K562 (cell line): ENCODE measurements at regions not wholly inside any gene's neighbourhood (a gene's known extent, or its start where the extent isn't known, plus 50 kb on each side); places are given as distances from the start of the nearest gene placed in this dataset.

Experiments
- CHD1 ChIP-seq: fragments of 200-600 bp; sonication (generic); IDR thresholded peaks from one replicate; pipeline ENCODE4 v1.6.1; 2012; ENCODE audit warnings: mild to moderate bottlenecking, moderate library complexity, low read length, inconsistent platforms
- PTTG1 ChIP-seq: fragments of 450-650 bp; IDR thresholded peaks from 2 replicates; pipeline ENCODE4 v1.6.1; 2016; ENCODE audit warnings: low read depth, mild to moderate bottlenecking, missing genetic modification characterization, missing compliant biosample characterization
- RB1 ChIP-seq: fragments of 450-650 bp; IDR thresholded peaks from 2 replicates; pipeline ENCODE4 v1.6.1; 2017; ENCODE audit warnings: low read depth, mild to moderate bottlenecking
- RBM25 ChIP-seq: fragments of 200-400 bp; formaldehyde crosslinking; IDR thresholded peaks from 2 replicates; pipeline ENCODE4 v1.6.1; 2018; ENCODE audit warnings: low read length, low read depth, moderate library complexity; ENCODE audit not compliant: severe bottlenecking
- SIX5 ChIP-seq, 2 experiments: IDR thresholded peaks; 2 replicates each; pipeline ENCODE4 v1.6.1; 2011; ENCODE audit warnings: low read length in 2 of 2, borderline replicate concordance in 1 of 2, low read depth in 1 of 2, mild to moderate bottlenecking in 1 of 2, moderate library complexity in 1 of 2; ENCODE audit not compliant: insufficient read depth in 1 of 2
- ZNF184 ChIP-seq: sonication (generic); formaldehyde crosslinking; IDR thresholded peaks from 2 replicates; pipeline ENCODE4 v1.5.0; 2020; ENCODE audit warnings: missing genetic modification reagents
- ZNF217 ChIP-seq: sonication (generic); formaldehyde crosslinking; IDR thresholded peaks from 2 replicates; pipeline ENCODE4 v1.8.0; 2022; ENCODE audit warnings: mild to moderate bottlenecking, missing genetic modification reagents
- ZNF239 ChIP-seq: fragments of 250-450 bp; sonication (Bioruptor Pico); IDR thresholded peaks from 2 replicates; pipeline ENCODE4 v1.4.0; 2020; ENCODE audit warnings: mild to moderate bottlenecking
- ZNF24 ChIP-seq: fragments of 450-650 bp; IDR thresholded peaks from 2 replicates; pipeline ENCODE4 v1.6.1; 2016
- ZSCAN29 ChIP-seq: fragments of 450-650 bp; IDR thresholded peaks from 2 replicates; pipeline ENCODE4 v1.6.1; 2017
- TF ChIP-seq, protein P1 (sequence below), 3 experiments: IDR thresholded peaks in 2 of 3; conservative IDR thresholded peaks in 1 of 3; 2 replicates each; pipeline ENCODE4 v1.5.1; 2011 to 2012; ENCODE audit warnings: low read length in 3 of 3, mild to moderate bottlenecking in 3 of 3, control low read depth in 2 of 3, improper control_type of control experiment in 1 of 3, inconsistent platforms in 1 of 3, low read depth in 1 of 3, mixed read lengths in 1 of 3, moderate library complexity in 1 of 3; ENCODE audit not compliant: insufficient read depth in 2 of 3

DNA sequence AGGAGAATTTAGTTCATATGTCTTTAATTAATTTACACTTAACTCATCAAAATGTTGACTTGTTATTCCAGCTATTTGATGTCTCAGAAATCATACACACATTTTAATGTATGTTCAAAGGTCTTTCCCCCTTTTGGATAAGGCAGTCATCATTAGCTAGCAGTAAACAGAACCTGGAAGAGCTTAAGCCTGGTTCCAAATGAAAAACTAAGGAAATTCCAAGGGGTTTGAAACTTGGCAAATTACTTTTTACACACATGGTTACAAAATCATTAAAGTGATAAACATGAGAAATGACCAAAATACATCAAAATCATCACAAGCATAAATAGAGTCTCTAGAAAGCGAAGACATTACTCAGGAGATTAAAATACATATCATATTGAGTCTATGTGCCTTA is 359.8 kb upstream of the ZNF608 start:
- TF ChIP-seq, protein P1, sequence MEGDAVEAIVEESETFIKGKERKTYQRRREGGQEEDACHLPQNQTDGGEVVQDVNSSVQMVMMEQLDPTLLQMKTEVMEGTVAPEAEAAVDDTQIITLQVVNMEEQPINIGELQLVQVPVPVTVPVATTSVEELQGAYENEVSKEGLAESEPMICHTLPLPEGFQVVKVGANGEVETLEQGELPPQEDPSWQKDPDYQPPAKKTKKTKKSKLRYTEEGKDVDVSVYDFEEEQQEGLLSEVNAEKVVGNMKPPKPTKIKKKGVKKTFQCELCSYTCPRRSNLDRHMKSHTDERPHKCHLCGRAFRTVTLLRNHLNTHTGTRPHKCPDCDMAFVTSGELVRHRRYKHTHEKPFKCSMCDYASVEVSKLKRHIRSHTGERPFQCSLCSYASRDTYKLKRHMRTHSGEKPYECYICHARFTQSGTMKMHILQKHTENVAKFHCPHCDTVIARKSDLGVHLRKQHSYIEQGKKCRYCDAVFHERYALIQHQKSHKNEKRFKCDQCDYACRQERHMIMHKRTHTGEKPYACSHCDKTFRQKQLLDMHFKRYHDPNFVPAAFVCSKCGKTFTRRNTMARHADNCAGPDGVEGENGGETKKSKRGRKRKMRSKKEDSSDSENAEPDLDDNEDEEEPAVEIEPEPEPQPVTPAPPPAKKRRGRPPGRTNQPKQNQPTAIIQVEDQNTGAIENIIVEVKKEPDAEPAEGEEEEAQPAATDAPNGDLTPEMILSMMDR (IDR thresholded peaks at IDR 0.05 in 2 of 3, conservative IDR thresholded peaks at IDR 0.05 in 1 of 3; ENCODE audit: insufficient read depth in 2 of 3, low read depth in 1 of 3, low read length in 3 of 3) = no peak
- TF ChIP-seq RB1 = no peak
- TF ChIP-seq ZNF24 = no peak
- no peak for TF ChIP-seq ZSCAN29
- TF ChIP-seq ZNF239 (CRISPR knock-in tag) = no peak
- no peak for TF ChIP-seq RBM25
- no peak for TF ChIP-seq ZNF217 (CRISPR knock-in tag)
- TF ChIP-seq PTTG1 = no peak
- TF ChIP-seq ZNF184 (CRISPR knock-in tag) = no peak
- TF ChIP-seq CHD1 = no peak
- TF ChIP-seq SIX5 (IDR thresholded peaks at IDR 0.05; ENCODE audit: borderline replicate concordance in 1 of 2, insufficient read depth in 1 of 2, low read depth in 1 of 2, low read length in 2 of 2) = no peak
